Stimulated activated CD8-positive, alpha-beta memory T cell treated with anti-CD3 and anti-CD28 coated beads, Interleukin-4, amount 100 ng/mL, for 24 hours (primary cell): ENCODE measurements at regions not wholly inside any gene's neighbourhood (a gene's known extent, or its start where the extent isn't known, plus 50 kb on each side); places are given as distances from the start of the nearest gene placed in this dataset.

Experiments
- DNase-seq: peaks from one replicate; pipeline ENCODE4 v3.0.0-alpha.2; 2020; ENCODE audit warnings: low read depth

- DNase-seq, result no peak
Observed at GRCh38 chrX:20472620-20473258, 206.0 kb upstream of the RPS6KA3 start.

- DNase-seq, result no peak
Observed at GRCh38 chrX:20472148-20472547, 205.4 kb upstream of the RPS6KA3 start.

- DNase-seq, result no peak
Observed at GRCh38 chrX:20471483-20471882, 204.8 kb upstream of the RPS6KA3 start.

- DNase-seq, result no peak
Observed at GRCh38 chrX:20463296-20464075, 196.8 kb upstream of the RPS6KA3 start.

GRCh38 chrX:20461576-20461975 is 194.9 kb upstream of the RPS6KA3 start:
- DNase-seq, result no peak

GRCh38 chrX:20461002-20461401 is 194.3 kb upstream of the RPS6KA3 start:
- no peak for DNase-seq

GRCh38 chrX:20459410-20460350 is 193.0 kb upstream of the RPS6KA3 start:
- DNase-seq, result no peak

GRCh38 chrX:20456971-20457370 is 190.3 kb upstream of the RPS6KA3 start:
- no peak for DNase-seq

GRCh38 chrX:20455001-20455400 is 188.3 kb upstream of the RPS6KA3 start:
- DNase-seq, result no peak

- DNase-seq, result no peak
Observed at GRCh38 chrX:20454117-20454516, 187.4 kb upstream of the RPS6KA3 start.

GRCh38 chrX:20452487-20452886 is 185.8 kb upstream of the RPS6KA3 start:
- no peak for DNase-seq

GRCh38 chrX:20451929-20452328 is 185.2 kb upstream of the RPS6KA3 start:
- DNase-seq, result no peak

GRCh38 chrX:20445109-20445508 is 178.4 kb upstream of the RPS6KA3 start:
- DNase-seq, result no peak

GRCh38 chrX:20442597-20442996 is 175.9 kb upstream of the RPS6KA3 start:
- peak; percentile 75 for DNase-seq

- no peak for DNase-seq
Observed at GRCh38 chrX:20441123-20441522, 174.4 kb upstream of the RPS6KA3 start.

- no peak for DNase-seq
Observed at GRCh38 chrX:20438871-20439526, 172.3 kb upstream of the RPS6KA3 start.

- DNase-seq, result no peak
Observed at GRCh38 chrX:20437683-20438082, 171.0 kb upstream of the RPS6KA3 start.

GRCh38 chrX:20435913-20436312 is 169.2 kb upstream of the RPS6KA3 start:
- DNase-seq, result no peak

GRCh38 chrX:20434986-20435385 is 168.3 kb upstream of the RPS6KA3 start:
- no peak for DNase-seq

- no peak for DNase-seq
Observed at GRCh38 chrX:20433388-20433775, 166.7 kb upstream of the RPS6KA3 start.

- DNase-seq, result no peak
Observed at GRCh38 chrX:20432746-20433387, 166.2 kb upstream of the RPS6KA3 start.

GRCh38 chrX:20432048-20432447 is 165.3 kb upstream of the RPS6KA3 start:
- DNase-seq, result no peak
